ENCODE measurements at regions not wholly inside any gene's neighbourhood (a gene's known extent, or its start where the extent isn't known, plus 50 kb on each side); places are given as distances from the start of the nearest gene placed in this dataset.
"Not testable (repeated sequence)": the region's sequence is repeated elsewhere in the genome, so short reads cannot be mapped to it uniquely, and the experiment has no call there.

GRCh38 chr1:60877376-60877775 is 205.0 kb upstream of the NFIA start:
- Histone ChIP-seq H3K27me3 (no peaks in the 10 kb centered on the region), H3K36me3 (no peaks in the 10 kb centered on the region), H3K4me3 (ENCODE audit: low read depth, low read length) (no peak overlapping the region), H3K9me3 (no peaks in the 10 kb centered on the region), H3K4me1 (no peaks in the 10 kb centered on the region)
- TF ChIP-seq, protein P1, sequence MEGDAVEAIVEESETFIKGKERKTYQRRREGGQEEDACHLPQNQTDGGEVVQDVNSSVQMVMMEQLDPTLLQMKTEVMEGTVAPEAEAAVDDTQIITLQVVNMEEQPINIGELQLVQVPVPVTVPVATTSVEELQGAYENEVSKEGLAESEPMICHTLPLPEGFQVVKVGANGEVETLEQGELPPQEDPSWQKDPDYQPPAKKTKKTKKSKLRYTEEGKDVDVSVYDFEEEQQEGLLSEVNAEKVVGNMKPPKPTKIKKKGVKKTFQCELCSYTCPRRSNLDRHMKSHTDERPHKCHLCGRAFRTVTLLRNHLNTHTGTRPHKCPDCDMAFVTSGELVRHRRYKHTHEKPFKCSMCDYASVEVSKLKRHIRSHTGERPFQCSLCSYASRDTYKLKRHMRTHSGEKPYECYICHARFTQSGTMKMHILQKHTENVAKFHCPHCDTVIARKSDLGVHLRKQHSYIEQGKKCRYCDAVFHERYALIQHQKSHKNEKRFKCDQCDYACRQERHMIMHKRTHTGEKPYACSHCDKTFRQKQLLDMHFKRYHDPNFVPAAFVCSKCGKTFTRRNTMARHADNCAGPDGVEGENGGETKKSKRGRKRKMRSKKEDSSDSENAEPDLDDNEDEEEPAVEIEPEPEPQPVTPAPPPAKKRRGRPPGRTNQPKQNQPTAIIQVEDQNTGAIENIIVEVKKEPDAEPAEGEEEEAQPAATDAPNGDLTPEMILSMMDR (IDR thresholded peaks at IDR 0.05; ENCODE audit: low read depth, low read length), result no peak
- no peak for DNase-seq

- Histone ChIP-seq H3K27me3 (no peaks in the 10 kb centered on the region), H3K9me3 (no peaks in the 10 kb centered on the region), H3K4me1 (no peaks in the 10 kb centered on the region), H3K36me3 (no peaks in the 10 kb centered on the region), H3K4me3 (ENCODE audit: low read depth, low read length) (no peak overlapping the region)
- TF ChIP-seq, protein P1 (IDR thresholded peaks at IDR 0.05; ENCODE audit: low read depth, low read length), result no peak
- DNase-seq, result no peak
Measured at GRCh38 chr1:60876952-60877351, 205.4 kb upstream of the NFIA start.

DNA sequence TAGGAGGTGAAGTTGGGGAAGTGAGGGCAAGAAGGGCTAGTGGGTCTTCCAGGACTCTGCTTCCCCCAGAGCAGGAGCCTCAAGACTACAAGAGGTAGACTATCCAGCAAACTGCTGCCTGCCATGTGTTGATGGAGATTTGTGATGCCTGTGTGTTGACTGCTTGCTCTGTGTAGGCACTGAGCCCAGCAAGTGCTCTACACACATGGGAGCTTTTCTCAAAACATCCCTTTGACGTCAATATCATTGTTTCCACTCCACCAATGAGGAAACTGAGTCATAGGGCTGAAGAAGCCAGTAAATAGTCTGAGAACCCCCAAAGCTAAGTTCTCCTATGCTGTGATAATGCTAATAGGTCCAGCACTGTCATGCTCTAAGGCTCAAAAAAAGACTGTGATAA is 207.2 kb upstream of the NFIA start:
- Histone ChIP-seq H3K9me3 (no peaks in the 10 kb centered on the region), H3K4me3 (ENCODE audit: low read depth, low read length) (no peak overlapping the region), H3K36me3 (no peaks in the 10 kb centered on the region), H3K27me3 (no peaks in the 10 kb centered on the region), H3K4me1 (0 out of 2 replicates have a peak, but pooled peaks cover 3% of the 10 kb centered on the region)
- no peak for DNase-seq
- TF ChIP-seq, protein P1 (IDR thresholded peaks at IDR 0.05; ENCODE audit: low read depth, low read length), result no peak

DNA sequence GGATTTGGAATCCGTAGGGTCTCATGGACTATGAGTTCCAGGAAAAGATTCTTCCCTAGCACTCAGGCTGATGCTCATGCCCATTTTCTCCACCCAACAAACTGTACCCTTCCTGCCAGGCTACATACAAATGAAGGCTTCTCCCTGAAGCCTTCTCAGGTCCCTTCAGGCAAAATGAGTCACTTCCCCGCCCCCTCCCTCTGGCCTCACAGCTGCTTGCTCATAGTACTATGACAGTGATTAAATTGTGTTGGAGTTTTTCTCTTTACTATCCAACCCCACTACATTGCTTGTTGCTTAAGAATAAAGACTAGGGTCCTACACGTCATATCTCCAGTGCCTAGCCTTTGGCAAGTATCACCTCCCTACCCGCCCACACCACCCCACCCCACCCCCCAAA is 207.6 kb upstream of the NFIA start:
- no peak for DNase-seq
- Histone ChIP-seq H3K27me3 (no peaks in the 10 kb centered on the region), H3K4me3 (ENCODE audit: low read depth, low read length) (no peak overlapping the region), H3K36me3 (no peaks in the 10 kb centered on the region), H3K4me1 (0 out of 2 replicates have a peak, but pooled peaks cover 3% of the 10 kb centered on the region), H3K9me3 (no peaks in the 10 kb centered on the region)
- TF ChIP-seq, protein P1 (IDR thresholded peaks at IDR 0.05; ENCODE audit: low read depth, low read length), result no peak

GRCh38 chr1:60873396-60873795 is 209.0 kb upstream of the NFIA start:
- H3K9me3 ChIP-seq, result not testable (repeated sequence)

DNA sequence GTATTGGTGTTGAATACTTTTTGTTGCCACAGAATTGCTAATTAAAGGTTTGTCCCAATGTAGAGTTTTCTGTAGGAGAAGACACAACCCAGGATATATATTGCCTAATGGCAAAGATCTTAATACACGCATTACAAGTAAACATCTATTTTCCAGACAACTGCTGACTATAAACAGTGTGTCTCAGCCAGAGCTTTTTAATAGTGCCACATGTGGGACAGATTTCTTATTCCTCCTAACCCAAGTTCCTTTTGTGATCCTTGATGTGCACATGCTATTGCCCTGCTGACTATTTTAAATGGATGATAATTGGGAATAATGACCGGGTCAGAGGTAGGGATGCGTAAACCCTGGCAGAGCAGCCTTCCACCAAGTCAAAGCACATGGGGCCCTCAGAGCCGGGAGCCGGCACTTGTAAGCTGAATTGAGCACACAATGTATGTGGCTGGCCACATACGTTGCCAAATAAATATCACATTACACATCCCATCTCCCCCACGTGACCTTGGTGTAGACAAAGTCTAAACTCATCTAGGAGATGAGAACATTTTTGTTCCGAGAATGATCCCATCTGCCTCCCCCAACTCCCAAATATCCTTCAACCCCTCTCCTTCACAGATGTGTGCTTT is 209.8 kb upstream of the NFIA start:
- H3K4me3 ChIP-seq (ENCODE audit: low read depth, low read length), result no peak overlapping the region
- TF ChIP-seq, protein P1 (IDR thresholded peaks at IDR 0.05; ENCODE audit: low read depth, low read length), result no peak

More at GRCh38 chr1:60873396-60873795, 209.0 kb upstream of the NFIA start:
- not testable (repeated sequence) for H3K27me3 ChIP-seq; H3K4me1 ChIP-seq; H3K4me3 ChIP-seq (ENCODE audit: low read depth, low read length); DNase-seq; H3K36me3 ChIP-seq

More for the DNA sequence above, 209.8 kb upstream of the NFIA start:
- Histone ChIP-seq H3K4me1 (0 out of 2 replicates have a peak, but pooled peaks cover 3% of the 10 kb centered on the region), H3K27me3 (no peaks in the 10 kb centered on the region), H3K36me3 (no peaks in the 10 kb centered on the region), H3K9me3 (no peaks in the 10 kb centered on the region)
- no peak for DNase-seq
